GM10248 (cell line): ENCODE measurements at regions not wholly inside any gene's neighbourhood (a gene's known extent, or its start where the extent isn't known, plus 50 kb on each side); places are given as distances from the start of the nearest gene placed in this dataset.
"Not testable (repeated sequence)": the region's sequence is repeated elsewhere in the genome, so short reads cannot be mapped to it uniquely, and the experiment has no call there.

Experiments
- CTCF ChIA-PET: fragments of 300-600 bp; sonication (Branson Sonifier 250); formaldehyde crosslinking; extraction: SDS; loops from one replicate; lab custom pipeline; 2021; ENCODE audit warnings: antibody characterized with exemption; lab: Yijun Ruan, JAX
- POLR2A ChIA-PET: fragments of 350-650 bp; sonication (Branson Sonifier 250); formaldehyde crosslinking; extraction: SDS; loops from one replicate; lab custom pipeline; 2020; ENCODE audit warnings: antibody characterized with exemption; lab: Yijun Ruan, JAX
- DNase-seq: peaks from one replicate; pipeline ENCODE4 v3.0.0; 2012; ENCODE audit errors: extremely low spot score
- TF ChIP-seq, protein P1 (sequence below): IDR thresholded peaks from 2 replicates; pipeline ENCODE4 v1.5.1; 2012; ENCODE audit warnings: mild to moderate bottlenecking, low read depth; ENCODE audit errors: extremely low read depth, missing control alignments, control extremely low read depth

DNA sequence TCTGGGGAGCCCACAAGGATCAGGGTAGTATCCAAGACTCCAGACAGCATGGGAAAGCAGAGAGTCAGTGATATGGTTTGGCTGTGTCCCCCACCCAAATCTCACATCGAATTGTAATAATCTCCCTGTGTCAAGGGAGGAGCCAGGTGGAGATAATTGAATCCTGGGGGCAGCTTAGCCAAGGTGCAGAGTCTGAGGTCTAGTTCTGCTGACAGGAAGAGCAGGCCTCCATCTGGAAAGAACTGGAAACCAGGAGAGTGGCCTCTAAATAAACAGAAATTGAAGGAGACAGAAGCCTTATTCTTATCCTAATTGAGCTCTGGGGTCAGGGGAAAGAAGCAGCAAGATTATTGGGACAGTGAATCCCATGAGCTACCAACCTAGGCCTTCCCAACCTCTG lies 146.7 kb upstream of the NRP1 start:
- TF ChIP-seq, protein P1, sequence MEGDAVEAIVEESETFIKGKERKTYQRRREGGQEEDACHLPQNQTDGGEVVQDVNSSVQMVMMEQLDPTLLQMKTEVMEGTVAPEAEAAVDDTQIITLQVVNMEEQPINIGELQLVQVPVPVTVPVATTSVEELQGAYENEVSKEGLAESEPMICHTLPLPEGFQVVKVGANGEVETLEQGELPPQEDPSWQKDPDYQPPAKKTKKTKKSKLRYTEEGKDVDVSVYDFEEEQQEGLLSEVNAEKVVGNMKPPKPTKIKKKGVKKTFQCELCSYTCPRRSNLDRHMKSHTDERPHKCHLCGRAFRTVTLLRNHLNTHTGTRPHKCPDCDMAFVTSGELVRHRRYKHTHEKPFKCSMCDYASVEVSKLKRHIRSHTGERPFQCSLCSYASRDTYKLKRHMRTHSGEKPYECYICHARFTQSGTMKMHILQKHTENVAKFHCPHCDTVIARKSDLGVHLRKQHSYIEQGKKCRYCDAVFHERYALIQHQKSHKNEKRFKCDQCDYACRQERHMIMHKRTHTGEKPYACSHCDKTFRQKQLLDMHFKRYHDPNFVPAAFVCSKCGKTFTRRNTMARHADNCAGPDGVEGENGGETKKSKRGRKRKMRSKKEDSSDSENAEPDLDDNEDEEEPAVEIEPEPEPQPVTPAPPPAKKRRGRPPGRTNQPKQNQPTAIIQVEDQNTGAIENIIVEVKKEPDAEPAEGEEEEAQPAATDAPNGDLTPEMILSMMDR: no peak
- CTCF ChIA-PET: no interaction called here
- no peak for DNase-seq
- POLR2A ChIA-PET: no interaction called here

DNA sequence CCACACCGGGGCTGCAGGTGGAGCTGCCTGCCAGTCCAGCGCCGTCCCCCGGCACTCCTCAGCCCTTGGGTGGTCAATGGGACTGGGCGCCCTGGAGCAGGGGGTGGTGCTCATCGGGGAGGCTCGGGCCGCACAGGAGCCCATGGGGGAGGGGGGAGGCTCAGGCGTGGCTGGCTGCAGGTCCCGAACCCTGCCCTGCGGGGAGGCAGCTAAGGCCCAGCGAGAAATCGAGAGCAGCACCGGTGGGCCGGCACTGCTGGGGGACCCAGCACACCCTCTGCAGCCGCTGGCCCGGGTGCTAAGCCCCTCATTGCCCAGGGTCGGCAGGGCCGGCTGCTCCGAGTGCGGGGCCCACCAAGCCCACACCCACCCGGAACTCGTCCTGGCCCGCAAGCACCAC lies 145.9 kb upstream of the NRP1 start:
- DNase-seq, POLR2A ChIA-PET, CTCF ChIA-PET: not testable (repeated sequence)

DNA sequence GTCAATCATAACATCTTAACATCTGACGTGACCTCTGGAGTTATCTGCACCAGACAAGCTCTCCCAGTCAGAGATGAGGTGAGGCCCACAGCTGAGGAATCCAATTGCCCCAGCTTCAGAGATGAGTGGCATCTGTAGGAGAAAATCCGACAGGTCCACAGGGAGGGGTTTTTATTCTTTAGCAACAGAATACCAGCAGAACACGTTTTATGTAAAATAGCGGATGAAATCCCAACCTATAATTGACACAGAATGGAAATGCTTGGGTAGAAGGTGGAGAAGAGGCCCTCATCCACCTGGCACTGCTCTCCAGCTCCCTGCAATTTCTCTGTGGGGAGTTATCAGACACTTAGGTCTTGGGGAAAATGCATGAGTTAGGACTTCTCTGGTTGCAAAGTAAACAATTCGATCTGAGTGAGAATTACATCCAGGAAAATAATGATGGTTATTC lies 144.2 kb upstream of the NRP1 start:
- ChIA-PET POLR2A (no interaction called here), CTCF (interaction anchor here (0.9 kb wide), 1 partner anchor 26 kb away, joined by 3 read pairs; no protein-coding TSS in a partner anchor)
- DNase-seq: no peak
- TF ChIP-seq, protein P1: no peak

DNA sequence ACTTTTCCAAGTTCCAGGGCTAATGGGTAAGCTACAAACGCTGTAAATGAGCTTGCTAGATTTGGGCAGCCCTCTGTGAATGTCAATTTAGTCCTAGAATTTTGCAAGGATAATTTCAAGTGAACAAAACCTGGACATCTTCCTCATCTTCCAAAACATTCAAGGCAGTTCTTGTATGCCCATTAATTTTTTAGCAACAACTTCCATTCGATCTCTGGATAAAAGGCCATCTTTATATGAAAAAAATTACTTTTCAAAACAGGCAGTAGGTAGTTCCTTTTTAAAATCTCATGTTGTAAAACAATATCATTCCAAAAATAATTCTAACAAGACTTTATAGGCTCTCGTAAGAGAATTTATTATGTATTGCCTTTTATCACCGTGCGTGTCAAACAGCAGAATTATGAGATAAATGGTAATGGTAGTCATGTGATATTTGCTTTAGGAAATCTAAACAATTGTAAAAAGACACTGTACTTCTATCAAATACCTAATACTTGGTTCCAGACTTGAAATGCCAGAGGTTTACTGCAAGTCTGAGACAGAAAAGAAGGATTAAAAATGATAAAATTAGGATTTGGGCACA lies 143.7 kb upstream of the NRP1 start:
- ChIA-PET POLR2A (no interaction called here), CTCF (interaction anchor here (0.9 kb wide), 1 partner anchor 25 kb away, joined by 3 read pairs; no protein-coding TSS in a partner anchor)
- DNase-seq: no peak
- TF ChIP-seq, protein P1: no peak

DNA sequence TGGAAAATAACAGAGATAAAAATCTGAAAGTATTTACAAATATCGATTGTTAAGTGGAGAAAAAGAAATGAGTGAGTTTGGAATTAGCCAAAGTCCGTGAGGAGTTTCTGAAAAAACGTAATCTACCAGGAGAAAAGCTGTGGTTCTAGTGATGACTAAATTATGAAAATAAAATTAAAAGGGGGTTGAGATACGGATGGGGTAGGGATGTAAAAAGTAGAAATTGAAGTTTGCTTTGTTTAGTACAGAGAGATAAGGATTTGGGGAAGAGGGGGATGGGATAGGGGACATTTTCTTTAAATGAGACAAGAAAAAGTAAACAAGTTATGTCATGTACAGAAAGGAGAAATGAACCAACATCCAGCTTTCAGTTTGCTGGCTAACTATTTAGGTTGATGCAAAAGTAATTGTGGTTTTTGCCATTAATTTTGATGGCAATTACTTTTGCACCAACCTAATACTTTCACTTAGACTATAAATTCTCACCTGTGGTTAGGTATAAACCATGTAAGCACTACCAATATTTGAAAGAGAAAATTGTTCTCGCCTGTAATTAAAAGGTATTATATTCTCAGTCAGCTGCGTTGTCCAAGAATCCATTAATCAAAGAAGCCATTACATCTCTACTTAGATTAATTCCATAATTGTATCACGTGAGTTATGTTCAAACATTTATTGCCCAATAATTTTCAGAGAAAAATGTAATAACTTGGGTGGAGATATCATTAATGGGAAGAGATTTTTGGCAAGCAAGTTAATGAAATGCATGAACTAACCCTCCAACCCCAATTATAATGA lies 143.0 kb upstream of the NRP1 start:
- no peak for DNase-seq
- ChIA-PET POLR2A (no interaction called here), CTCF (interaction anchor here (0.9 kb wide), 1 partner anchor 25 kb away, joined by 3 read pairs; no protein-coding TSS in a partner anchor)
- TF ChIP-seq, protein P1: no peak

DNA sequence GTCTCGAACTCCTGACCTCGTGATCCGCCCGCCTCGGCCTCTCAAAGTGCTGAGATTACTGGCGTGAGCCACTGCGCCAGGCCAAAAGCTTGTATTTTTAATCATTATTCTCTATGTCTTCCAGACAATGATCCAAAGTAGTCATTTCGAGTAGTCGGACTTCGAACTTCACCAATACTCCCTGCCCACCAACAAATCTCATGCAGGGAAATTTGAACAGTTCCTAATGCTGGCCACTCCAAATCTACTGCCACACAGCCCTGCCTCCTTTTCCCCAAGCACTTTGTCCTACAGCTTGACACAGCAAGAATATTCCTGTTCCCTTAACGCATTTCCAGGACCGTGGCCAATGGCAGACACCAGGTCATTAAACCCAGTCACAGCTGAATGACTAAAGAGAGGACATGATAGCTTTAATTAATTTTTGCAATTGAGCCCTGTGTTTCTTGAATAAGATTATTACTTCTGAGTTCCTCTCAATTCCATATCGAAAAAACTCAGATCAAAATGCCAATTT lies 142.3 kb upstream of the NRP1 start:
- TF ChIP-seq, protein P1: no peak
- ChIA-PET POLR2A (no interaction called here), CTCF (no interaction called here)
- DNase-seq: no peak

DNA sequence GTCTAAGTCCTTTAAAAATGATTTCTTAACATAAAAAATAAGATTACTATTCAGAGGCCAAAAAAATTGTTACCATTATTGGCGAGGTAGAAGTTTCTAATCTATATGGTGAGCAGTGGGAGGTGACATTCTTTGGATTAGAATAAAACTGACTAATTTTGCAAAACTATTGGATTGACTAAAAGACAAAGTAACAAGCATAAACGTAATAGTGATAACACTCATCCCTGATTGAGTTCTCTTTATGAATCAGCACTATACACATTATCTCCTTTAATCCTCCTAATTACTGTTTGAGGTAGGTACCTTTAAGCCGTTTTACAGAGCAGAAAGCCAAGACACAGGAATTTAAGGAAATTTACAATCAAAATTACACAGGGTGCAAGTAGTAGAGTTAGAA lies 139.2 kb upstream of the NRP1 start:
- TF ChIP-seq, protein P1: no peak
- no peak for DNase-seq
- ChIA-PET POLR2A (no interaction called here), CTCF (no interaction called here)

DNA sequence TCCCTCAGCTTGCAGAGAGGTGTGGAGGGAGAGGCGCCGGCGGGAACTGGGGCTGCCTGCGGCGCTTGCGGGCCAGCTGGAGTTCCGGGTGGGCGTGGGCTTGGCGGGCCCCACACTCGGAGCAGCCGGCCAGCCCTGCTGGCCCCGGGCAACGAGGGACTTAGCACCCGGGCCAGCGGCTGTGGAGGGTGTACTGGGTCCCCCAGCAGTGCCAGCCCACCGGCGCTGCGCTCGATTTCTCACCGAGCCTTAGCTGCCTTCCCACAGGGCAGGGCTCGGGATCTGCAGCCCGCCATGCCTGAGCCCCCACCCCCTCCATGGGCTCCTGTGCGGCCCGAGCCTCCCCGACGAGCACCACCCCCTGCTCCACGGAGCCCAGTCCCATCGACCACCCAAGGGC lies 133.5 kb upstream of the NRP1 start:
- CTCF ChIA-PET, DNase-seq, POLR2A ChIA-PET: not testable (repeated sequence)
